HCT116 (cell line): ENCODE measurements at regions not wholly inside any gene's neighbourhood (a gene's known extent, or its start where the extent isn't known, plus 50 kb on each side); places are given as distances from the start of the nearest gene placed in this dataset.

Source experiments
- CTCF ChIP-seq, 3 experiments: fragments of 200-600 bp in 1 of 3; sonication (generic) in 1 of 3; IDR thresholded peaks in 2 of 3; conservative IDR thresholded peaks in 1 of 3; 2 replicates each; pipeline ENCODE4 v1.5.1; 2012 to 2017; ENCODE audit warnings: low read depth in 2 of 3, low read length in 2 of 3, antibody characterized with exemption in 1 of 3, borderline replicate concordance in 1 of 3, control low read depth in 1 of 3, mild to moderate bottlenecking in 1 of 3, mixed read lengths in 1 of 3, mixed run types in 1 of 3, moderate library complexity in 1 of 3; ENCODE audit not compliant: insufficient read depth in 1 of 3
- POLR2A ChIP-seq: IDR thresholded peaks from 2 replicates; pipeline ENCODE4 v1.7.0; 2011; ENCODE audit warnings: borderline replicate concordance; ENCODE audit not compliant: insufficient read depth, insufficient read length; ENCODE audit errors: extremely low read depth

- TF ChIP-seq CTCF (IDR thresholded peaks at IDR 0.05 in 2 of 3, conservative IDR thresholded peaks at IDR 0.05 in 1 of 3; ENCODE audit: borderline replicate concordance in 1 of 3, insufficient read depth in 1 of 3, low read depth in 2 of 3, low read length in 2 of 3) (no peak), POLR2A (no peak)
Measured at GRCh38 chr1:168989985-168990384, 116.5 kb upstream of the ATP1B1 start.
